ENCODE measurements at regions not wholly inside any gene's neighbourhood (a gene's known extent, or its start where the extent isn't known, plus 50 kb on each side); places are given as distances from the start of the nearest gene placed in this dataset.

- no peak for TF ChIP-seq CTCF (IDR thresholded peaks at IDR 0.05)
- no peak for TF ChIP-seq POLR2A (IDR thresholded peaks at IDR 0.05)
Observed at GRCh38 chr10:129029051-129029450, 438.0 kb upstream of the MGMT start.

Data from ovary (tissue), 3 donors.